Karpas-422 (cell line): ENCODE measurements at regions not wholly inside any gene's neighbourhood (a gene's known extent, or its start where the extent isn't known, plus 50 kb on each side); places are given as distances from the start of the nearest gene placed in this dataset.

Experiments used
- DNase-seq: peaks from one replicate; pipeline ENCODE4 v3.0.0-alpha.2; 2015
- H2AFZ ChIP-seq: fragments of 200-600 bp; sonication (generic); 2 replicates; pipeline ENCODE4 v1.6.1; 2014; ENCODE audit warnings: antibody characterized with exemption, low read length, mixed read lengths
- H3K27ac ChIP-seq: fragments of 200-600 bp; sonication (generic); 2 replicates; pipeline ENCODE4 v1.5.1; 2014; ENCODE audit warnings: mild to moderate bottlenecking, low read length, moderate library complexity
- H3K27me3 ChIP-seq: fragments of 200-600 bp; sonication (generic); 2 replicates; pipeline ENCODE4 v1.6.1; 2014; ENCODE audit warnings: low read length, mixed read lengths
- H3K36me3 ChIP-seq: fragments of 200-600 bp; sonication (generic); 2 replicates; pipeline ENCODE4 v1.6.1; 2014; ENCODE audit warnings: low read length, mixed read lengths; ENCODE audit not compliant: insufficient read depth
- H3K4me1 ChIP-seq: fragments of 200-600 bp; sonication (generic); 2 replicates; pipeline ENCODE4 v1.6.1; 2014; ENCODE audit warnings: mild to moderate bottlenecking, low read length, mixed read lengths
- H3K4me2 ChIP-seq: fragments of 200-600 bp; sonication (generic); 2 replicates; pipeline ENCODE4 v1.6.1; 2014; ENCODE audit warnings: low read length, low read depth, mild to moderate bottlenecking; ENCODE audit not compliant: poor library complexity, severe bottlenecking
- H3K4me3 ChIP-seq: fragments of 200-600 bp; sonication (generic); 2 replicates; pipeline ENCODE4 v1.5.1; 2014; ENCODE audit warnings: mild to moderate bottlenecking, antibody characterized with exemption, low read length, mixed read lengths
- H3K79me2 ChIP-seq: fragments of 200-600 bp; sonication (generic); 2 replicates; pipeline ENCODE4 v1.6.1; 2014; ENCODE audit warnings: mild to moderate bottlenecking, low read length, mixed read lengths
- H3K9ac ChIP-seq: fragments of 200-600 bp; sonication (generic); 2 replicates; pipeline ENCODE4 v1.6.0; 2014; ENCODE audit warnings: low read length
- H3K9me2 ChIP-seq: fragments of 200-600 bp; sonication (generic), shearing (Covaris generic); replicated peaks from 2 replicates; pipeline ENCODE4 v1.6.0; 2014; ENCODE audit warnings: mild to moderate bottlenecking, low read length, moderate library complexity; ENCODE audit not compliant: insufficient read depth
- H3K9me3 ChIP-seq: fragments of 300-700, 200-600 bp; sonication (generic); 2 replicates; pipeline ENCODE4 v1.6.1; 2014; ENCODE audit warnings: low read length, mixed read lengths
- H4K20me1 ChIP-seq: fragments of 200-600 bp; sonication (generic); 2 replicates; pipeline ENCODE4 v1.6.1; 2014; ENCODE audit warnings: mild to moderate bottlenecking, antibody characterized with exemption, low read length, low read depth; ENCODE audit not compliant: insufficient read depth

- H3K36me3 ChIP-seq, result no peaks in the 10 kb centered on the region
- no peaks in the 10 kb centered on the region for H4K20me1 ChIP-seq
- H3K9ac ChIP-seq, result no peak overlapping the region
- no peak overlapping the region for H3K4me3 ChIP-seq
- no peak overlapping the region for H3K27ac ChIP-seq
- H3K27me3 ChIP-seq, result no peaks in the 10 kb centered on the region
- H3K9me2 ChIP-seq, result no peaks in the 10 kb centered on the region
- no peak overlapping the region for H2AFZ ChIP-seq
- no peak overlapping the region for H3K4me2 ChIP-seq
- no peaks in the 10 kb centered on the region for H3K9me3 ChIP-seq
- no peaks in the 10 kb centered on the region for H3K79me2 ChIP-seq
- H3K4me1 ChIP-seq, result peaks cover 2% of the 10 kb centered on the region; the same call in 1 of the 2 replicates
- no peak for DNase-seq
Observed at GRCh38 chr17:36736201-36737156, 135.1 kb downstream of the MRM1 start.

- Histone ChIP-seq H4K20me1 (no peaks in the 10 kb centered on the region), H3K4me2 (no peak overlapping the region), H3K27me3 (no peaks in the 10 kb centered on the region), H3K79me2 (no peaks in the 10 kb centered on the region), H3K9ac (no peak overlapping the region), H3K9me3 (no peaks in the 10 kb centered on the region), H3K27ac (no peak overlapping the region), H3K36me3 (no peaks in the 10 kb centered on the region), H3K4me1 (no peaks in the 10 kb centered on the region), H3K4me3 (no peak overlapping the region), H2AFZ (no peak overlapping the region), H3K9me2 (no peaks in the 10 kb centered on the region)
- no peak for DNase-seq
Observed at GRCh38 chr17:36739208-36739607, 137.8 kb downstream of the MRM1 start.

- no peaks in the 10 kb centered on the region for H4K20me1 ChIP-seq
- H2AFZ ChIP-seq, result no peak overlapping the region
- DNase-seq, result no peak
- H3K9ac ChIP-seq, result no peak overlapping the region
- H3K27ac ChIP-seq, result no peak overlapping the region
- H3K36me3 ChIP-seq, result no peaks in the 10 kb centered on the region
- no peaks in the 10 kb centered on the region for H3K9me2 ChIP-seq
- no peaks in the 10 kb centered on the region for H3K27me3 ChIP-seq
- H3K4me1 ChIP-seq, result no peaks in the 10 kb centered on the region
- H3K4me3 ChIP-seq, result no peak overlapping the region
- H3K4me2 ChIP-seq, result no peak overlapping the region
- H3K79me2 ChIP-seq, result no peaks in the 10 kb centered on the region
- H3K9me3 ChIP-seq, result no peaks in the 10 kb centered on the region
Observed at GRCh38 chr17:36740157-36740556, 138.8 kb downstream of the MRM1 start.

GRCh38 chr17:36741019-36741902 is 139.9 kb downstream of the MRM1 start:
- Histone ChIP-seq H3K4me3 (no peak overlapping the region), H3K36me3 (no peaks in the 10 kb centered on the region), H3K27ac (no peak overlapping the region), H4K20me1 (no peaks in the 10 kb centered on the region), H3K79me2 (no peaks in the 10 kb centered on the region), H3K4me2 (no peak overlapping the region), H3K9ac (no peak overlapping the region), H3K9me2 (no peaks in the 10 kb centered on the region), H2AFZ (no peak overlapping the region), H3K27me3 (no peaks in the 10 kb centered on the region), H3K4me1 (no peaks in the 10 kb centered on the region), H3K9me3 (no peaks in the 10 kb centered on the region)
- DNase-seq, result no peak

GRCh38 chr17:36742267-36743000 is 141.1 kb downstream of the MRM1 start:
- no peak overlapping the region for H3K9ac ChIP-seq
- no peaks in the 10 kb centered on the region for H4K20me1 ChIP-seq
- no peak for DNase-seq
- H3K27me3 ChIP-seq, result no peaks in the 10 kb centered on the region
- no peak overlapping the region for H2AFZ ChIP-seq
- no peak overlapping the region for H3K4me2 ChIP-seq
- H3K4me1 ChIP-seq, result no peaks in the 10 kb centered on the region
- H3K9me2 ChIP-seq, result no peaks in the 10 kb centered on the region
- H3K9me3 ChIP-seq, result no peaks in the 10 kb centered on the region
- no peaks in the 10 kb centered on the region for H3K79me2 ChIP-seq
- H3K27ac ChIP-seq, result no peak overlapping the region
- H3K36me3 ChIP-seq, result no peaks in the 10 kb centered on the region
- H3K4me3 ChIP-seq, result no peak overlapping the region

GRCh38 chr17:36743130-36743529 is 141.7 kb downstream of the MRM1 start:
- no peak overlapping the region for H2AFZ ChIP-seq
- no peak for DNase-seq
- H3K4me1 ChIP-seq, result no peaks in the 10 kb centered on the region
- no peak overlapping the region for H3K4me3 ChIP-seq
- H3K4me2 ChIP-seq, result no peak overlapping the region
- H3K9me2 ChIP-seq, result no peaks in the 10 kb centered on the region
- H3K9me3 ChIP-seq, result no peaks in the 10 kb centered on the region
- no peaks in the 10 kb centered on the region for H3K79me2 ChIP-seq
- H4K20me1 ChIP-seq, result no peaks in the 10 kb centered on the region
- no peak overlapping the region for H3K9ac ChIP-seq
- no peaks in the 10 kb centered on the region for H3K36me3 ChIP-seq
- H3K27me3 ChIP-seq, result no peaks in the 10 kb centered on the region
- H3K27ac ChIP-seq, result no peak overlapping the region

- no peak for DNase-seq
- Histone ChIP-seq H3K4me2 (no peak overlapping the region), H3K9ac (no peak overlapping the region), H3K27me3 (no peaks in the 10 kb centered on the region), H3K9me3 (no peaks in the 10 kb centered on the region), H3K79me2 (no peaks in the 10 kb centered on the region), H4K20me1 (no peaks in the 10 kb centered on the region), H3K4me1 (no peaks in the 10 kb centered on the region), H3K27ac (no peak overlapping the region), H3K36me3 (no peaks in the 10 kb centered on the region), H3K9me2 (no peaks in the 10 kb centered on the region), H3K4me3 (no peak overlapping the region), H2AFZ (no peak overlapping the region)
Observed at GRCh38 chr17:36746381-36747053, 145.1 kb downstream of the MRM1 start.
